ENCODE measurements at regions not wholly inside any gene's neighbourhood (a gene's known extent, or its start where the extent isn't known, plus 50 kb on each side); places are given as distances from the start of the nearest gene placed in this dataset.

DNA sequence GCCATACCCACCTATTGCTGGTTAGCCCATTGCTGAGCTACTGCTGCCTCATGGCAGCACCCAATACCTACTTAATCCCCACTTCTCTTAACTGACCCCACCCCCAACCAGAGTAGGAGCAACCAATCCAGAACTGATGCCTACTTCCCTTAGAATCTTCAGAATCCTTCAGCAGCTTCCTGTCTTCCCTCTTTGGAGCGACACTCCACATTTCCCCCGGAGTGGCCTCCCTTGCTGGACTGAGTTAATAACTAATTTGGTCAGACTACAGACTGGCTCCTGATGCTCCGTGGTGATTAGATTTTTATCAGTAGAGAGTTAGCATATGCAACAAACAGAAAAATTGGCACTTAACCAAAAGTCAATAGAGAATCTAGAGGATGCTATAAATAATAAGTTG lies 51.2 kb upstream of the UBR2 start:
- DNase-seq (ENCODE audit: low read depth in 2 of 2): no peak

DNA sequence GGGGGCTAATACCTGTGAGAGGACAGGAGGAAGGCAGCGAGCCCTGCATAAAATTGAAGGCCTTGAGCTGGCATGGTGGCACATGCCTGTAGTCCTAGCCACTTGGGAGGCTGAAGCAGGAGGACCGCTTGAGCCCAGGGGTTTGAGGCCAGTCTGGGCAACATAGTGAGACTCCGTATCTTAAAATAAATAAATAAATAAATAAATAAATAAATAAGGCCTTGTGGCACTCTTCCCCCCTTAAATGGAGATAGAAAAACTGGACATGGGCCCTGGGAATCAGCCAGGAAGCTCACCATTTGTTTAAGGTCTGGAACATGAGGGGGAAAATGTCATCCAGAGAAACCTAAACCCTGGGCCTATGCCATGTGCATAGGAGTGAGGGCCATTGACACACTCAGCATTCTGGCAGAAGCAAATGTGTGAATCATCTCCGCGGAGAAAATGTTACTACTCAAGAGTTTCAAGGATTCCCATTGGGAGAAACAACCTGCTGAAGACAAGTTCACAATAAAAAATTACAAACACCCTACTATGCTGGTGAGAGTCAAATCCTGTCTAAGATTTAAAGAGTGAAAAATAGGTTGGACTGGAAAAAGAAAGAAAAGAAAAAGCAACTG lies 51.9 kb upstream of the UBR2 start:
- no peak for DNase-seq (ENCODE audit: low read depth in 2 of 2)

DNA sequence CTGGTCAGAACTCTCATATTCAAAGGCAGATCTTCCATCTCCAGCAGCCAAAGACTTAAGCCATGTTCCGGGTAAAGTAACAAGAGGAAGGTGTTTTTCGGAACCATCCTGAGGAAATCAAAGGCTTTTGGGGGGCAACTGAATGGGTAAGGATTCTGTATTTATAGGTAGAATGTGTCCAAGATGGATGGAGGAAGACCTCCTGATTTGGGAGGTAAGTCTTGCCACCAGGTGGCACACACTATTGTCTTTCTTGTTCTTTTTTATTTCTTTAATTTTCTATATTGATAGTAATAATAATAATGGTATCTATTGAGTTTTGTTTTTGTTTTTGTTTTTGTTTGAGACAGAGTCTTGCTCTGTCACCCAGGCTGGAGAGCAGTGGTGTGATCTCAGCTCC lies 53.0 kb upstream of the UBR2 start:
- DNase-seq (ENCODE audit: low read depth in 2 of 2): no peak

DNA sequence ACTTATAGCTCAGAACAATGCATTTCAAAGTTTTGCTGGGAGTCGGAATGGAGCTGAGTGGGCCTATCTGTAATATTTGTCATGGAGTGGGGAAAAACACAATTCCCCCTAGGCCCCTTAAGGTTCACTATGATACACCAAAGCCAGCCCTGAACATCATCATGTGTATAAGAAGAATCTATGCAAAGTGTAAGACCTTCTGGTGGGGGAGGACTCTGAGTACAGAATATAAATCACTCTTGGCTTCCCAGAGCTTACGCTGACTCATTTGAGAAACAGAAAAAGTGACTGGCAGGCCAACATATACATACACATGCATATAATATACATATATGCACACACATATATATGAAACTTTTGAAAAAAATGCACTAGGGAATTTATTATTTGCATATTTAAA lies 54.1 kb upstream of the UBR2 start:
- DNase-seq (ENCODE audit: low read depth in 2 of 2): no peak

DNA sequence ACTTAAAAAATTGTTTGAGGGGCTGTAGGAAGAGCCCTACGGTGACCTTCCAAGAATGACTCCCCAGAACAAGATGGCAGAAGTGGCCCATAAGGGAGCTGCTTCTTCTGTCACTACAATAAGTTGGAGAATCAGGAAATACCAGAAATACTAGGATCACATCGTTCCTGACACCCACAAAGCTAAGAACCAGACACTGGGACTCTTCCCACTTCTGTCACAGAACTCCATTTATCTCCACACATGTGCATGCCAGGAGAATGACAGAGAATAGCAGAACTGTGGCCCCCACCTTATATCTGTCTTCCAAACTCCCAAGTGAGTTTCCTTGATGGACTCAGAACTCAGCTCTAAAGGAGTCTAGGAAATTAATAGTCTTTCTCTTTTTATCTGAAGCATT lies 54.6 kb upstream of the UBR2 start:
- DNase-seq (ENCODE audit: low read depth in 2 of 2): no peak

DNA sequence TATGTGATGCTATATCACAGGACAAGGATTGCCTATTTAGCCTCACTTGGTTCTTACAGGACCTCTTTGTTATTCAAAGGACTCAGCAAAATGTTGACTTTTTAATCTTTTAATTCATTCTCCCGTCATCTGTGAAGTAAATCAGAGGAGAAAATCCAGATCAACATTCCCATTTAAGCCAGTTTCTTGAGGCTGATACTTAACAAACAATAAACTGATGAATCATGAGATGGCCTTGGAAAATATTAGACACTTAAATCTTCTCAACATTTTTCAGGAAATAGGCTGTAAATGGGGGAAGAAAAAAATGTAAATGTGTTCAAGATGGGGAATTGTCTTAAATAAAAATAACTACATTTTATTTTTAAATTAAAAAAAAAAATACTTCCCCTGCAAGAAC lies 55.9 kb upstream of the UBR2 start:
- DNase-seq (ENCODE audit: low read depth in 2 of 2): no peak

DNA sequence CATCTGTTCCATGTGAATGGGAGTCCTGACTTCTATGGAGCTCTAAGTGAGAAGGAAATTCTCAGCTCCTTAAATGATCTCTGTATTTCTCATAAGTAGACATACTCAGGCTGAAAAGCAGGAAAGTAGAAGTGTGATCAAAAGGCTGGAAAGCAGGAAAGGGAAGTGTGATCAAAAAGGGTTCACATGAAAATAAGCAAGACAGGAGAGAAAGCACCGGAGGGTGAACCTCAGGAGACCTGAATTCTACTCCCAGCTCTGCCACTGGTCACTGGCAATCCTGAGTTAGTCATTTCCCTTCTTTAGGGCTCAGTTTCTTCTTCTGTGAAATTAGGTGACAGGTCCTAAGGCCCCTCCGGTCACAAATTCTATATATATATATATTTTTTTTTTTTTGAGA lies 55.5 kb upstream of the TRERF1 start:
- no peak for DNase-seq (ENCODE audit: low read depth in 2 of 2)

DNA sequence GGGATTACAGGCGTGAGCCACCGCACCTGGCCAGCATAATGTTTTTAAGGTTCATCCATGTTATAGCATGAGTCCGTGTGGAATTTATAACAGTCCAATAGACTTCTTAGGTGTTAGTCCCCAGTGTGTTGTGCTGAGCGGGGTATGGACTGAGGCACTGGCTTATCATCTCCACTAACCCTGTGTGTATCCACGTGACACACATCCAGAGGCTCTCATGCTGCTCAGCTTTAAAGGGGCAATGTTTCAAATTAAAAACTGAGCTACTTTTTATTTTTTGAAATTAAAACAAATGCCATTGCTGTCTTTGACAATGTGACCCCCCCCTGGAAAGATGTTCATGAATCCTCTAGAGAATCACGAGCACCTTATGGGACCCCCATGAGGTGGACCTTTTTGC lies 54.3 kb upstream of the TRERF1 start:
- no peak for DNase-seq (ENCODE audit: low read depth in 2 of 2)

DNA sequence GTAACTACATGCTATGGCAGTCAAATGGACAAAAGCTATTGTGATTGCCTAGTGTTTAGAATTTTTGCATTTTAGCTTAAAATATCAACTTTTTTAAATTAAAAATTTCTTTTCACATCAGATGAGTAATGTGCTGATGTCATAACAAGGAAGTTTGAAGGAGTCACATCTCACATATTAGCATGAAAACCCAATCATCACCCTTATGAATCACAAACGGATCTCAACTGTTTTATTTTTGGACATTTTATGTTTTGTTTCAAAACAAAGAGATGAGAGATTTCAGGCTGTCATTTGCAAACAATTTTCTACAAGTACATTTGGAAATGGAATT lies 53.6 kb upstream of the TRERF1 start:
- DNase-seq (ENCODE audit: low read depth in 2 of 2): peak in 1 of 2 donors; percentile 69

DNA sequence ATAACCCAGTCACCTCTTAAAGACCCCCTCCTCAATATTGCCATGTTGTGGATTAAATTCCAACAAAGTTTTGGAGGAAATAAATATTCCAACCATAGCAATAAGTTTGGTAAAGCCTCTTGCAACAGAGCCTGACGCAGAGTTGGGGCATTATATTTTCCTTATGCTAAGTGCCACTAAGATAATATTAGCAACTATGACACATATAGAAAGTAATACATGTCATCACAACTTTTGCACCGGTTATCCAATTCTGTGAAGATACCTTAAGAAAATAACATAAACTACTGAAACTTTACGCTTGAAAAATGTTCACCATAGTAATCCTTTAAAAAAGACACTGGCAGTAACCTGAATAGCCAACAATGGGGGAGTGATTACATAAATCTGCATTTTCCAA lies 52.2 kb upstream of the TRERF1 start:
- DNase-seq (ENCODE audit: low read depth in 2 of 2): no peak

DNA sequence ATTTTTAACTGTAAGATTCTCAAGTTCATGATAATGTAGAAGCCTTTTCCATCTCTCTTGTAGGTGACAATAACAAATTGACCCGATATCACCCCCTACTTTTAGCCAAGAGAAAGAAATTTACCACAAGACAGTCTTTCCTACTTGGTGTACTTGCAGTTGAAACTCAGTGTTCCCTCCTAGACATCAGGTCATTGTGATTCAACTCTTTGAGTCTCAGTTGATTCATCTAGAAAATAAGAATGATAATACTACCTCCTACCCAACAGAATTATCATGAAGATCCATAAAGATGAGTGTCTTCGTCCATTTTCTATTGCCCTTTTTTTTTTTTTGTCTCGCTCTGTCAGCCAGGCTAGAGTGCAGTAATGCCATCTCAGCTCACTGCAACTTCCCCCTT lies 51.3 kb upstream of the TRERF1 start:
- DNase-seq (ENCODE audit: low read depth in 2 of 2): no peak

DNA sequence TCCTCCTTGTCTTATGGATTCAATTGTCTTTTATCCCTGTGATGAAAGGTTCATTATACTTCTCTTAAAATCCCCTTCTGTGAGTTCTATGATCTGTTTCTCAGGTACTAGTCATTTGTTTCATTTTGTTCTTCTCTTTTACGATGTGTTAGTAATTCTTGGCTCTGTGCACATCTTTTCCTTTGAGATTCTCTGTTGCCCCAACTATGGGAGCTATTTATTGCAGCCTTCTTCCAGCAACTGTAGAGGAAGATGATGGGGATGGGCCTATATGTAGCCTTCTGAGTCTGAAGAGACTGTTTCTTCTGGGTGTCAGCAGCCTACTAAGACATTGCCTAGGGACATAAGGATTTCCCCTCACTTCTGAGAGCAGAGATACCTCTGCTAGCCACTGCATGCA lies 50.4 kb upstream of the TRERF1 start:
- DNase-seq (ENCODE audit: low read depth in 2 of 2): no peak
